GM12878 (cell line): ENCODE measurements at regions not wholly inside any gene's neighbourhood (a gene's known extent, or its start where the extent isn't known, plus 50 kb on each side); places are given as distances from the start of the nearest gene placed in this dataset.

ENCODE experiments used
- CREM ChIP-seq: IDR thresholded peaks from 2 replicates; pipeline ENCODE4 v1.6.1; 2014; ENCODE audit warnings: antibody characterized with exemption, low read depth
- EZH2 ChIP-seq: IDR thresholded peaks from 2 replicates; pipeline ENCODE4 v1.6.1; 2012; ENCODE audit warnings: low read depth, mild to moderate bottlenecking, control low read depth, inconsistent platforms, low read length, borderline replicate concordance; ENCODE audit not compliant: control insufficient read depth
- HDGF ChIP-seq: fragments of 450-650 bp; IDR thresholded peaks from 2 replicates; pipeline ENCODE4 v1.6.1; 2016; ENCODE audit warnings: antibody characterized with exemption
- RAD51 ChIP-seq: fragments of 450-650 bp; IDR thresholded peaks from 2 replicates; pipeline ENCODE4 v1.6.1; 2016; ENCODE audit warnings: moderate library complexity, mild to moderate bottlenecking, inconsistent platforms
- TAF1 ChIP-seq: IDR thresholded peaks from 2 replicates; pipeline ENCODE4 v1.6.1; 2011; ENCODE audit warnings: mild to moderate bottlenecking, low read depth, low read length, borderline replicate concordance
- TF ChIP-seq, protein P1 (sequence below): IDR thresholded peaks from 2 replicates; pipeline ENCODE4 v1.6.1; 2012; ENCODE audit warnings: low read depth, low read length, improper control_type of control experiment
- TF ChIP-seq, protein P2 (sequence below): IDR thresholded peaks from 2 replicates; pipeline ENCODE4 v1.6.1; 2011; ENCODE audit warnings: low read depth, low read length, improper control_type of control experiment, borderline replicate concordance
- TF ChIP-seq, protein P3 (sequence below): fragments of 450-650 bp; IDR thresholded peaks from 2 replicates; pipeline ENCODE4 v1.6.1; 2017; ENCODE audit warnings: mild to moderate bottlenecking

- TF ChIP-seq CREM: no peak
- TF ChIP-seq TAF1: no peak
- TF ChIP-seq, protein P1, sequence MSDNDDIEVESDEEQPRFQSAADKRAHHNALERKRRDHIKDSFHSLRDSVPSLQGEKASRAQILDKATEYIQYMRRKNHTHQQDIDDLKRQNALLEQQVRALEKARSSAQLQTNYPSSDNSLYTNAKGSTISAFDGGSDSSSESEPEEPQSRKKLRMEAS: no peak
- no peak for TF ChIP-seq HDGF
- TF ChIP-seq, protein P2, sequence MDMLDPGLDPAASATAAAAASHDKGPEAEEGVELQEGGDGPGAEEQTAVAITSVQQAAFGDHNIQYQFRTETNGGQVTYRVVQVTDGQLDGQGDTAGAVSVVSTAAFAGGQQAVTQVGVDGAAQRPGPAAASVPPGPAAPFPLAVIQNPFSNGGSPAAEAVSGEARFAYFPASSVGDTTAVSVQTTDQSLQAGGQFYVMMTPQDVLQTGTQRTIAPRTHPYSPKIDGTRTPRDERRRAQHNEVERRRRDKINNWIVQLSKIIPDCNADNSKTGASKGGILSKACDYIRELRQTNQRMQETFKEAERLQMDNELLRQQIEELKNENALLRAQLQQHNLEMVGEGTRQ: no peak
- TF ChIP-seq RAD51: no peak
- TF ChIP-seq, protein P3, sequence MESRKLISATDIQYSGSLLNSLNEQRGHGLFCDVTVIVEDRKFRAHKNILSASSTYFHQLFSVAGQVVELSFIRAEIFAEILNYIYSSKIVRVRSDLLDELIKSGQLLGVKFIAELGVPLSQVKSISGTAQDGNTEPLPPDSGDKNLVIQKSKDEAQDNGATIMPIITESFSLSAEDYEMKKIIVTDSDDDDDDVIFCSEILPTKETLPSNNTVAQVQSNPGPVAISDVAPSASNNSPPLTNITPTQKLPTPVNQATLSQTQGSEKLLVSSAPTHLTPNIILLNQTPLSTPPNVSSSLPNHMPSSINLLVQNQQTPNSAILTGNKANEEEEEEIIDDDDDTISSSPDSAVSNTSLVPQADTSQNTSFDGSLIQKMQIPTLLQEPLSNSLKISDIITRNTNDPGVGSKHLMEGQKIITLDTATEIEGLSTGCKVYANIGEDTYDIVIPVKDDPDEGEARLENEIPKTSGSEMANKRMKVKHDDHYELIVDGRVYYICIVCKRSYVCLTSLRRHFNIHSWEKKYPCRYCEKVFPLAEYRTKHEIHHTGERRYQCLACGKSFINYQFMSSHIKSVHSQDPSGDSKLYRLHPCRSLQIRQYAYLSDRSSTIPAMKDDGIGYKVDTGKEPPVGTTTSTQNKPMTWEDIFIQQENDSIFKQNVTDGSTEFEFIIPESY: no peak
- no peak for TF ChIP-seq EZH2
Measured at GRCh38 chr16:27691721-27692120, 141.8 kb downstream of the KATNIP start.
